ENCODE measurements at regions not wholly inside any gene's neighbourhood (a gene's known extent, or its start where the extent isn't known, plus 50 kb on each side); places are given as distances from the start of the nearest gene placed in this dataset.

GRCh38 chr4:79059631-79060399 lies 120.6 kb upstream of the PAQR3 start:
- no TSS peak for BruUV-seq (replicated peaks)
- TF ChIP-seq CTCF (IDR thresholded peaks at IDR 0.05; ENCODE audit: unreplicated experiment) = no peak
- Mint-ChIP-seq H3K27ac (ENCODE audit: unreplicated experiment) (no peak overlapping the region), H3K4me1 (ENCODE audit: low read depth, unreplicated experiment) (no peaks in the 10 kb centered on the region), H3K9me3 (ENCODE audit: low read depth, unreplicated experiment) (no peaks in the 10 kb centered on the region), H3K4me3 (ENCODE audit: low read depth, unreplicated experiment) (no peak overlapping the region), H3K27me3 (ENCODE audit: unreplicated experiment) (no peaks in the 10 kb centered on the region), H3K36me3 (ENCODE audit: insufficient read depth, unreplicated experiment) (no peaks in the 10 kb centered on the region)
- CTCF ChIA-PET = no interaction called here
- intact Hi-C loops (cut with micrococcal nuclease; ENCODE audit: unreplicated experiment) = no loop called here
- DNase-seq = no peak

DNA sequence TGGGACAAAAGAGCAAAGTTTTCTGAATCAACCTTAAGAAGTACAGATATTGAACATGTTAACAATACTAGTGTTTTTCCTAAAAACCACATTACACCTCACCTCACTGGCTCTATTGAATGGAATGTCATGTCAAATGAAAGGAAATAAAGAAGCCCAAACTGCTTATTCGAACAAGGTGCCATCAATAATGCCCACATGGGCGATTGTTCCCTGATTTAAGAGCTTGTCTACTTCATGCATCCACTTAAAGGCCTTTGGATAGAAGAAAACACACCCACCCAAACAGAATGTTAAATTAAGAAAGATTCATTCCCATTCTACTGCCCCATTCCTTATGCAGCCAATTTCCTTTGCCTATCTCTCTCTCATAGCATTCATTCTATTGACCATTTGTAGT lies 118.5 kb upstream of the PAQR3 start:
- no peaks in the 10 kb centered on the region for H3K9me3 Mint-ChIP-seq (ENCODE audit: low read depth, unreplicated experiment)
- no peak overlapping the region for H3K27ac Mint-ChIP-seq (ENCODE audit: unreplicated experiment)
- CTCF ChIA-PET = no interaction called here
- BruUV-seq (replicated peaks) = no TSS peak
- no peak overlapping the region for H3K4me3 Mint-ChIP-seq (ENCODE audit: low read depth, unreplicated experiment)
- no peaks in the 10 kb centered on the region for H3K27me3 Mint-ChIP-seq (ENCODE audit: unreplicated experiment)
- intact Hi-C loops (cut with micrococcal nuclease; ENCODE audit: unreplicated experiment) = no loop called here
- no peak for DNase-seq
- TF ChIP-seq CTCF (IDR thresholded peaks at IDR 0.05; ENCODE audit: unreplicated experiment) = no peak
- no peaks in the 10 kb centered on the region for H3K36me3 Mint-ChIP-seq (ENCODE audit: insufficient read depth, unreplicated experiment)
- no peaks in the 10 kb centered on the region for H3K4me1 Mint-ChIP-seq (ENCODE audit: low read depth, unreplicated experiment)

- no peaks in the 10 kb centered on the region for H3K27me3 Mint-ChIP-seq (ENCODE audit: unreplicated experiment)
- no peaks in the 10 kb centered on the region for H3K36me3 Mint-ChIP-seq (ENCODE audit: insufficient read depth, unreplicated experiment)
- no peak for DNase-seq
- no TSS peak for BruUV-seq (replicated peaks)
- no peak for TF ChIP-seq CTCF (IDR thresholded peaks at IDR 0.05; ENCODE audit: unreplicated experiment)
- H3K4me3 Mint-ChIP-seq (ENCODE audit: low read depth, unreplicated experiment) = no peak overlapping the region
- H3K4me1 Mint-ChIP-seq (ENCODE audit: low read depth, unreplicated experiment) = no peaks in the 10 kb centered on the region
- H3K27ac Mint-ChIP-seq (ENCODE audit: unreplicated experiment) = no peak overlapping the region
- intact Hi-C loops (cut with micrococcal nuclease; ENCODE audit: unreplicated experiment) = no loop called here
- H3K9me3 Mint-ChIP-seq (ENCODE audit: low read depth, unreplicated experiment) = no peaks in the 10 kb centered on the region
- CTCF ChIA-PET = interaction anchor here (0.6 kb wide), 1 partner anchor 94 kb away, joined by 6 read pairs; no protein-coding TSS in a partner anchor
Measured at GRCh38 chr4:79053754-79054153, 114.5 kb upstream of the PAQR3 start.

GRCh38 chr4:79050541-79050880 lies 111.3 kb upstream of the PAQR3 start:
- no peaks in the 10 kb centered on the region for H3K36me3 Mint-ChIP-seq (ENCODE audit: insufficient read depth, unreplicated experiment)
- H3K4me3 Mint-ChIP-seq (ENCODE audit: low read depth, unreplicated experiment) = peak overlapping the region; percentile 69
- H3K27me3 Mint-ChIP-seq (ENCODE audit: unreplicated experiment) = no peaks in the 10 kb centered on the region
- CTCF ChIA-PET = no interaction called here
- H3K4me1 Mint-ChIP-seq (ENCODE audit: low read depth, unreplicated experiment) = peaks cover 9% of the 10 kb centered on the region
- intact Hi-C loops (cut with micrococcal nuclease; ENCODE audit: unreplicated experiment) = no loop called here
- no TSS peak for BruUV-seq (replicated peaks)
- peak overlapping the region; percentile 66 for H3K27ac Mint-ChIP-seq (ENCODE audit: unreplicated experiment)
- no peaks in the 10 kb centered on the region for H3K9me3 Mint-ChIP-seq (ENCODE audit: low read depth, unreplicated experiment)
- DNase-seq = no peak
- TF ChIP-seq CTCF (IDR thresholded peaks at IDR 0.05; ENCODE audit: unreplicated experiment) = no peak

Measured in Calu3 (cell line).